GM20431 (cell line): ENCODE measurements at regions not wholly inside any gene's neighbourhood (a gene's known extent, or its start where the extent isn't known, plus 50 kb on each side); places are given as distances from the start of the nearest gene placed in this dataset.

ENCODE experiments used
- in situ Hi-C: fragments of 300-500 bp; cut with MseI, MboI; formaldehyde crosslinking; loops from one replicate; pipeline ENCODE4 v1.15.0; 2020; ENCODE audit warnings: low sequenced_read_pairs; ENCODE audit not compliant: unreplicated experiment

GRCh38 chr16:86015606-86016005 lies 116.6 kb downstream of the IRF8 start:
- in situ Hi-C loops, result loop anchor here (5.0 kb wide), 1 partner anchor 193 kb away; no protein-coding TSS in a partner anchor

DNA sequence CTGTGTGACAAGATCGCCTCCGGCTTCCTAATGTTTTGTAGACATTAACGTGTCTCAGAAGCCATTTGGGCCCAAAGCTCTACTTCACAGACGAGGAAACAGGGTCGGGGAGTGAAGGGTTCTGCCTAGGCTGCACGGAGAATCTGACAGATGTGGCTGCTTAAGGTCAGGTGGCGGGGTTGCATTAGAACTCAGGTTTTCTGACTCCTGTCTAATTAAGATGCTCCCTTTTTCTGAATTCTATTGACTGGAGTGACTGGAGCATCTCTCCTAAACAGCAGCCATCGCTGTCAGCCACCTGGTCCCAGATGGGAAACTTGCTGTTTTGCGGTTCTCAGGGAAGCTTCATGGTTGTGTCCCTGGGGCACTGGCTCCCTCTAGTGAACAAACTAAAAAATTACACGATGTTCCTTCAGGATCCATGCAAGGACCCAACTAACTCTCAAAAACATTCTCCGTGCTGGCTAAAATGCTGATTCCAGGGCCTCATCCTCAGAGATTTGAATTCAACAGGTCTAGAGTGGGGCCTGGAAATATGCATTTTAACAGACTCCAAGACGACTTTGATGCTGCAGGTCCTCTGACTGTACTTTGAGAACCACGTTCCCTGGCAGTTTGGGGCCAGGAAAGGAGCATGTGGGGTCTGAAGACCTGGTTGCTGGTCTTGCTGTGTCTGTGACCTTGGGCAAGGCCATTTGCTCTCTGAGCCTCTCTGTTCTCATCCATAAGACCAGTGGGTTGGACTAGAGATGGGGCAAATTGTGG lies 117.4 kb downstream of the IRF8 start:
- in situ Hi-C loops, result loop anchor here (5.0 kb wide), 1 partner anchor 194 kb away; no protein-coding TSS in a partner anchor

- in situ Hi-C loops, result loop anchor here (5.0 kb wide), 1 partner anchor 196 kb away; no protein-coding TSS in a partner anchor
These were observed 119.1 kb downstream of the IRF8 start for GRCh38 chr16:86018071-86018470.

DNA sequence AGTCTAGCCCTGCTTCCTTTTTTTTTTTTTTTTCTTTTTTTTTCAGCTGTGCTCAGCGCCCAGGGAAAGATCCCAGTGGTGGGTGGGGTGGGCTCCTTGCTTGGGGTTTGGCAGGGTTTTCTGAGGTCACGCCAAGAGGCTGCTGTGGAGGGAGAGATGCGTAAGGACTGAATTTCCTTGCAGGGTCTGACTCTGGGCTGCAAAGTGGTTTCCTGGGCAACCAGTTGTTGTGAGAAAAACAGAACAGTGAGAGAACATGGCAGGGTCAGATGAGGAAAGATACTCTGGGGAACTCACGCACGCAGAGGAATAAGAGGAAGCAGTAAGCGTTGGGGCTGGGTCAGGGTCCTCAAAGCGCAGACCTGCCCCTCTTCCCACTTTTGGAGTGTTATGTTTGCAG lies 119.5 kb downstream of the IRF8 start:
- in situ Hi-C loops, result loop anchor here (5.0 kb wide), 1 partner anchor 196 kb away; no protein-coding TSS in a partner anchor

- in situ Hi-C loops, result loop anchor here (5.0 kb wide), 1 partner anchor 197 kb away; no protein-coding TSS in a partner anchor
These were observed 120.0 kb downstream of the IRF8 start for GRCh38 chr16:86018941-86019340.

DNA sequence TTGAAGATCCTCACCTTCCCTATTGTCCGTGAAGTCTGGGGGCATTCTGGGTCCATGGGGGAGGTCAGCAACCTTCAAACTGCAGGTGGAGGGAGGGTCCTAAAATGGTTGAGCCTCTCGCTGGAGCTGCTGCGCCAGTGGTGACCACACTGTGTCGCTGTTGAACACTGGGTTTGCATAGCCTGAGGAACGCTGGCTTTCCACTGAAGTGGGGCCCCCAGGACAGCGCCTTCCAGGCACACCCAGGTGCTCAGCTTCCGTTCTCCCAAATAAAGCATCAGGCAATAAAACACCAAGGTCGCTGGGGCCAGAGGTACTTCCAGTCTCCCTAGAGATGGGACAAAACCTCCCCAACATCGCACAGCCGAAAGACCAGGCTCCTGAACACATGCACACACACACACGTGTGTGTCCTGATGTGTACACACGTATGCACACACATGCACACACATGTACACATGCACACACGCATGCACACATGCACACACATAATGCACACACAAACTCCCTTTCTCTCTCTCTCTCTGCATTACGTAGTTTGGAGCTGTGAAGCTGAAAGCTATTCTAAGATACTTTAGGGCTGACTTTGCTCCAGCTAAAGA lies 120.6 kb downstream of the IRF8 start:
- in situ Hi-C loops, result loop anchor here (5.0 kb wide), 1 partner anchor 197 kb away; no protein-coding TSS in a partner anchor

GRCh38 chr16:86020971-86021370 lies 122.0 kb downstream of the IRF8 start:
- in situ Hi-C loops, result no loop called here

- in situ Hi-C loops, result no loop called here
These were observed 123.5 kb downstream of the IRF8 start for GRCh38 chr16:86022381-86022960.

DNA sequence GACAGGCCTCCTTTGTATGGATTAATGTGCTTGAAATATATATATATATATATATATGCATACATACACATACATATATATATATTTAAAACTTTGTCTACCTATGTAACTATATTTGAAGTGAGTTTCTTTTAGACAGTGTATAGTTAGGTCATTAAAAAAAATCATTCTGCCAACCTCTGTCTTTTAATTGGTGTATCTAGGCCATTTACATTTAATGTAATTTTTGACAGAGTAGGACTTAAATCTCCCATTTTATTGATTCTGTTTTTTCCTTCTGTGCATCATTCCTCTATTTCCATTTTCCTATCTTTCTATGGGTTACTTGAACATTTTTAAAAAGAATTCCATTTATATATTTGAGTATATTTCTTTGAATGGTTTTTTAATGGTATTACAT lies 125.2 kb downstream of the IRF8 start:
- in situ Hi-C loops, result no loop called here

GRCh38 chr16:86025706-86026105 lies 126.7 kb downstream of the IRF8 start:
- in situ Hi-C loops, result no loop called here

- in situ Hi-C loops, result no loop called here
These were observed 127.4 kb downstream of the IRF8 start for GRCh38 chr16:86026171-86026910.

DNA sequence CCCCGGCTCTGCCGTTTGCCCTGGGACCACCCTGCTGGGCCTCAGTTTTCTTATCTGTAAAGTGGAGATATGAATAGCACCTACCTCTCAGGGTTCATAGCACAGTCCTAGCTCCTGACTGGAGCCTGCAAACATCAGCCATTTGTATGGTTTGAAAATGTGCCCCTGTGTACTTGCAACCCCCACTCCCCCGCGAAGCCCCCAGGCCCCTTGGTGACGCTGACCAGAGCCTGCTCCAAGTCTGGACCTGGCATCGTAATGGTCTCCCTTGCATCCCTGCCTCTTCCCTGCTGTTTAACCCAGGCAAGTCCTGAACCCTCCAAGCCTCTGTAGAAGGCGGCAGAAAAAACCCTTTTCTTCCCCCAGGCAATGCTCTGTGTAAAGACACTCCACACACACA lies 128.0 kb downstream of the IRF8 start:
- in situ Hi-C loops, result no loop called here

GRCh38 chr16:86027373-86028126 lies 128.6 kb downstream of the IRF8 start:
- in situ Hi-C loops, result no loop called here

GRCh38 chr16:86029131-86029741 lies 130.3 kb downstream of the IRF8 start:
- in situ Hi-C loops, result no loop called here

DNA sequence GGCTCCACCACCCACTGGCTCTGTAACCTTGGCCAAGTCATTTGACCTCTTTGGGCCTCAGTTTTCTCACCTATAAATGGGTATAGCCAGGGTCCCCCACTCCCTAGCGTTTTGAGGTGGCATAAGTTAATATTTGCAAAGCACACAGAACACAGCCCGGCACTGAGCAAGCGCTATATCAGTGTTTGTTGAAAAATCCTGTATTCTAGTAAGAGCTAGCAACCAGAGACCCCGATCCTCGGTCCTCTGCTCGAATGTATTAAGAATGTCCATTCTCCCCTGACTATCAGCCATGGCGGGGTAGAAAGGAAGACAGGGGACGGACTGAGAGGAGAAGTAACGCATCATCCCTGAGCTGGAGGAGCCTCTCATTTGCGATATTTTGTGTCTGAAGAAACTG lies 131.2 kb downstream of the IRF8 start:
- in situ Hi-C loops, result no loop called here

GRCh38 chr16:86031141-86031678 lies 132.2 kb downstream of the IRF8 start:
- in situ Hi-C loops, result no loop called here

DNA sequence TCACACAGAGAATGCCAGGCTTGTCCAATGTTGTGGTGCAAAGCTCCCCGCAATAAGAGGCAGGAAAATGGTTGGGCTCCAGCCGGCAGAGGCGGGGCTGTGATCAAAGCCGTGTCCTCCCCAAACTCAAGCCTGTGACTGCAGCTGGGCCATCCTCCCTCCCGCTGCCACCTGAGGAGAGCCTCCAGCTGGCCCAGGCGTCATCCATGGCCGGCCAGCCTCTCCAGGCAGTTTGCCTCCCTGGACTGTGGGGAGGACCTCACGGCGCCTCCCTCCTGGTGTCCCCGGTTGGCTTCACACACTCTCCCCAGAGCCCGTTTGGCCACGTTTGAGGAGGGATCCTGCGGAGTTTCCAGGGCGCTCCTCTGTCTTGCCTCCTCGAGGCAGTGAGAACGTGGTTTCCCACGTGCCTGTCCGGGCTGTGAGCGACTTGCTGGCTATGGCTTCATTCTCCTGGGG lies 134.1 kb downstream of the IRF8 start:
- in situ Hi-C loops, result no loop called here

DNA sequence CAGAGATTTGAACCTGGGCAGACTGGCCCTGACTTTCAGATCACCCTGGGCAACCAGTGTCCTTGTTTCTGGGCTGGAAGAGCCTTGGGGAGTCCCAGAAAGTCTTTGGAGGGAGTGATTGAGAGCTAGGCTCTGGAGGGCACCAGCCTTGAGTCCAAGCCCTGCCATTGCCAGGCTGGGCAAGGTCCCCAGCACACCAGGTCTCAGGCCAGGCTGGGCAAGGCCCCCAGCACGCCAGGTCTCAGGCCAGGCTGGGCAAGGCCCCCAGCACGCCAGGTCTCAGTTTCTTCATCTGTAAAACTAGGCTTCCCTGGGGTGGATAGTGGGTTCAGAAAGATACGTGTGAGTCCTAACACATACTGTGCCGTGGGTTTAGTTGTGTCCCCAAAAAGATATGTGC lies 135.0 kb downstream of the IRF8 start:
- in situ Hi-C loops, result no loop called here

GRCh38 chr16:86034421-86034919 lies 135.5 kb downstream of the IRF8 start:
- in situ Hi-C loops, result no loop called here
